Panc1 (cell line): ENCODE measurements at regions not wholly inside any gene's neighbourhood (a gene's known extent, or its start where the extent isn't known, plus 50 kb on each side); places are given as distances from the start of the nearest gene placed in this dataset.
A peak's percentile ranks its signal among the peaks of the same experiment; 100 is the strongest.

Experiments used
- ATAC-seq: fragments of 200-7000 bp; cut with Tn5 transposase; 2 replicates; pipeline ENCODE4 v1.9.1; 2020; ENCODE audit warnings: mild to moderate bottlenecking, moderate library complexity
- BruUV-seq: library from RNA; stranded (reverse); fragments of 400-500 nt; replicated peaks from 2 replicates; lab custom pipeline; 2021; lab: Mats Ljungman, UMichigan
- CTCF ChIA-PET: fragments of 300-600 bp; sonication (Branson Sonifier 250); formaldehyde crosslinking; loops from one replicate; lab custom pipeline; 2022; ENCODE audit warnings: antibody characterized with exemption; lab: Charles Lee
- POLR2A ChIA-PET: fragments of 300-600 bp; sonication (Branson Sonifier 250); formaldehyde crosslinking; loops from one replicate; lab custom pipeline; 2022; ENCODE audit warnings: antibody characterized with exemption; lab: Charles Lee
- DNase-seq: peaks from one replicate; pipeline ENCODE4 v3.0.0-alpha.2; 2010; ENCODE audit warnings: low read depth, low spot score
- H3K27ac ChIP-seq: 2 replicates; pipeline ENCODE4 v1.5.1; 2011; ENCODE audit warnings: mild to moderate bottlenecking, low read length, inconsistent platforms
- H3K27me3 ChIP-seq: fragments of 200-500 bp; sonication (Bioruptor generic); 2 replicates; pipeline ENCODE4 v1.6.0; 2014; ENCODE audit warnings: low read length, inconsistent platforms; ENCODE audit not compliant: control insufficient read depth, insufficient read depth
- H3K36me3 ChIP-seq: fragments of 200-500 bp; sonication (Bioruptor generic); 2 replicates; pipeline ENCODE4 v1.5.1; 2014; ENCODE audit warnings: inconsistent platforms, mild to moderate bottlenecking, low read length, moderate library complexity; ENCODE audit not compliant: control insufficient read depth, insufficient read depth
- H3K4me1 ChIP-seq: 2 replicates; pipeline ENCODE4 v1.5.1; 2011; ENCODE audit warnings: inconsistent platforms, mild to moderate bottlenecking, low read length, moderate library complexity; ENCODE audit not compliant: control insufficient read depth, insufficient read depth
- H3K4me3 ChIP-seq, 2 experiments: 2 replicates each; pipeline ENCODE4 v1.5.1; 2011 to 2012; ENCODE audit warnings: low read depth in 2 of 2, low read length in 2 of 2, mild to moderate bottlenecking in 2 of 2, inconsistent platforms in 1 of 2, moderate library complexity in 1 of 2
- H3K9me3 ChIP-seq: fragments of 200-500 bp; sonication (Bioruptor generic); 2 replicates; pipeline ENCODE4 v1.5.1; 2014; ENCODE audit warnings: low read depth, mild to moderate bottlenecking, inconsistent platforms, low read length, moderate library complexity; ENCODE audit not compliant: control insufficient read depth, insufficient read depth
- POLR2AphosphoS5 ChIP-seq: IDR thresholded peaks from 2 replicates; pipeline ENCODE4 v1.6.1; 2012; ENCODE audit warnings: mild to moderate bottlenecking, low read depth, low read length, moderate library complexity
- REST ChIP-seq, 2 experiments: IDR thresholded peaks; 2 replicates each; pipeline ENCODE4 v1.6.1; 2011 to 2012; ENCODE audit warnings: low read depth in 2 of 2, control low read depth in 1 of 2, low read length in 1 of 2, mild to moderate bottlenecking in 1 of 2, moderate library complexity in 1 of 2; ENCODE audit not compliant: insufficient read depth in 1 of 2
- SIN3A ChIP-seq: IDR thresholded peaks from 2 replicates; pipeline ENCODE4 v1.6.1; 2012; ENCODE audit warnings: low read depth, mild to moderate bottlenecking, low read length, moderate library complexity, borderline replicate concordance; ENCODE audit not compliant: insufficient read depth
- TCF7L2 ChIP-seq: IDR thresholded peaks from 2 replicates; pipeline ENCODE4 v1.6.1; 2011; ENCODE audit warnings: mild to moderate bottlenecking, low read depth, low read length, inconsistent platforms
- in situ Hi-C: cut with HindIII; loops from 2 replicates; pipeline ENCODE4 v1.10.0; 2016; ENCODE audit warnings: low sequenced_read_pairs, low pct_unique_long_range_greater_than_20kb
- intact Hi-C: fragments of 100-400 bp; cut with micrococcal nuclease; formaldehyde crosslinking; loops from one replicate; pipeline ENCODE4 v1.10.0; 2022; ENCODE audit not compliant: unreplicated experiment
- TF ChIP-seq, protein P1 (sequence below): fragments of 450-650 bp; IDR thresholded peaks from 2 replicates; pipeline ENCODE4 v1.5.1; 2017; ENCODE audit warnings: mild to moderate bottlenecking

- CTCF ChIA-PET: no interaction called here
- POLR2A ChIA-PET: no interaction called here
- in situ Hi-C loops (no loop called here), intact Hi-C loops (no loop called here)
- TF ChIP-seq TCF7L2: no peak
- TF ChIP-seq REST (IDR thresholded peaks at IDR 0.05; ENCODE audit: insufficient read depth in 1 of 2, low read depth in 2 of 2, low read length in 1 of 2): no peak
- TF ChIP-seq SIN3A: no peak
- TF ChIP-seq, protein P1, sequence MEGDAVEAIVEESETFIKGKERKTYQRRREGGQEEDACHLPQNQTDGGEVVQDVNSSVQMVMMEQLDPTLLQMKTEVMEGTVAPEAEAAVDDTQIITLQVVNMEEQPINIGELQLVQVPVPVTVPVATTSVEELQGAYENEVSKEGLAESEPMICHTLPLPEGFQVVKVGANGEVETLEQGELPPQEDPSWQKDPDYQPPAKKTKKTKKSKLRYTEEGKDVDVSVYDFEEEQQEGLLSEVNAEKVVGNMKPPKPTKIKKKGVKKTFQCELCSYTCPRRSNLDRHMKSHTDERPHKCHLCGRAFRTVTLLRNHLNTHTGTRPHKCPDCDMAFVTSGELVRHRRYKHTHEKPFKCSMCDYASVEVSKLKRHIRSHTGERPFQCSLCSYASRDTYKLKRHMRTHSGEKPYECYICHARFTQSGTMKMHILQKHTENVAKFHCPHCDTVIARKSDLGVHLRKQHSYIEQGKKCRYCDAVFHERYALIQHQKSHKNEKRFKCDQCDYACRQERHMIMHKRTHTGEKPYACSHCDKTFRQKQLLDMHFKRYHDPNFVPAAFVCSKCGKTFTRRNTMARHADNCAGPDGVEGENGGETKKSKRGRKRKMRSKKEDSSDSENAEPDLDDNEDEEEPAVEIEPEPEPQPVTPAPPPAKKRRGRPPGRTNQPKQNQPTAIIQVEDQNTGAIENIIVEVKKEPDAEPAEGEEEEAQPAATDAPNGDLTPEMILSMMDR: no peak
- no peak for TF ChIP-seq POLR2AphosphoS5
- ATAC-seq (no peak), DNase-seq (no peak)
- BruUV-seq: no TSS peak
- Histone ChIP-seq H3K9me3 (no peaks in the 10 kb centered on the region), H3K4me1 (peaks cover 36% of the 10 kb centered on the region), H3K4me3 (no peak overlapping the region), H3K27ac (0 out of 2 replicates have a peak overlapping the region, but pooled peaks have one; percentile 36), H3K36me3 (no peaks in the 10 kb centered on the region), H3K27me3 (no peaks in the 10 kb centered on the region)
Measured at GRCh38 chr7:17236603-17237002, 61.8 kb upstream of the AHR start.

- no peak for DNase-seq
- H3K27me3 ChIP-seq: no peaks in the 10 kb centered on the region
- H3K27ac ChIP-seq: peak overlapping the region; percentile 52; the same call in 1 of the 2 replicates
- BruUV-seq: no TSS peak
- ChIA-PET CTCF (no interaction called here), POLR2A (no interaction called here)
- H3K9me3 ChIP-seq: no peaks in the 10 kb centered on the region
- intact Hi-C loops (no loop called here), in situ Hi-C loops (no loop called here)
- TF ChIP-seq SIN3A (no peak), REST (IDR thresholded peaks at IDR 0.05; ENCODE audit: insufficient read depth in 1 of 2, low read depth in 2 of 2, low read length in 1 of 2) (no peak), POLR2AphosphoS5 (no peak), TCF7L2 (no peak)
- TF ChIP-seq, protein P1: no peak
- H3K4me1 ChIP-seq: peaks cover 28% of the 10 kb centered on the region
- no peak for ATAC-seq
- no peak overlapping the region for H3K4me3 ChIP-seq
- H3K36me3 ChIP-seq: no peaks in the 10 kb centered on the region
Measured at GRCh38 chr7:17239046-17239445, 59.4 kb upstream of the AHR start.
